Keratinocyte (primary cell): ENCODE measurements at regions not wholly inside any gene's neighbourhood (a gene's known extent, or its start where the extent isn't known, plus 50 kb on each side); places are given as distances from the start of the nearest gene placed in this dataset.

ENCODE experiments used
- CTCF ChIP-seq, 3 experiments: IDR thresholded peaks in 1 of 3; conservative IDR thresholded peaks in 1 of 3; optimal IDR thresholded peaks in 1 of 3; 2 replicates in 2 of 3; 3 replicates in 1 of 3; pipeline versions ENCODE3 to v1.5.1; 2011; ENCODE audit warnings: low read length in 3 of 3, mild to moderate bottlenecking in 3 of 3, moderate library complexity in 2 of 3, control low read depth in 1 of 3, inconsistent platforms in 1 of 3; ENCODE audit not compliant: insufficient read depth in 2 of 3; ENCODE audit errors: extremely low read depth in 1 of 3
- EZH2 ChIP-seq: IDR thresholded peaks from one replicate; pipeline ENCODE4 v1.6.1; 2012; ENCODE audit warnings: inconsistent platforms, mild to moderate bottlenecking, low read length, moderate library complexity

DNA sequence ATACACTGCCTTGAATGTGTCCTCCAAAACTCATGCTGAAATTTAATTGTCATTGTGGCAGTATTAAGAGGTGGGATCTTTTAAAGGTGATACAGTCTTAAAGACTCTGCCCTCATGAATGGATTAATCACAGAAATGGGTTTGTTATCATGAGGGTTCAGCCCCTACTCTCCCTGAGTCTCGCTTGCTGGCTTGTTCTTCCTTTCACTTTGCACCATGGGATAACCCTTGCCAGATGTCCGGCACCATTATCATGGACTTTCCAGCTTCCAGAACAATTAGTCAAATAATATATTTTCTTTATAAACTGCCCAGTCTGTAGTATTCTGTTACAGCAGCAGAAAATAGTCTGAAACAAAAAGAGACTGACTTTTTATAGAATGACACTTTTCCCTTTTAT, 67.9 kb upstream of the TENT5A start:
- TF ChIP-seq CTCF (optimal IDR thresholded peaks at IDR 0.05 in 1 of 3, IDR thresholded peaks at IDR 0.05 in 1 of 3, conservative IDR thresholded peaks at IDR 0.05 in 1 of 3; ENCODE audit: extremely low read depth in 1 of 3, insufficient read depth in 2 of 3, low read length in 3 of 3) (no peak), EZH2 (no peak)
